H9 (cell line): ENCODE measurements at regions not wholly inside any gene's neighbourhood (a gene's known extent, or its start where the extent isn't known, plus 50 kb on each side); places are given as distances from the start of the nearest gene placed in this dataset.

Experiments
- DNase-seq: peaks from one replicate; pipeline ENCODE4 v3.0.0-alpha.2; 2017
- H2AFZ ChIP-seq: one replicate; pipeline ENCODE4 v1.6.1; 2013; ENCODE audit warnings: mild to moderate bottlenecking, low read length, control low read depth, moderate library complexity
- H2AK5ac ChIP-seq: 2 replicates; pipeline ENCODE4 v1.6.1; 2013; ENCODE audit warnings: low read length, control low read depth, mixed read lengths; ENCODE audit not compliant: insufficient read length
- H2BK120ac ChIP-seq: one replicate; pipeline ENCODE4 v1.6.1; 2013; ENCODE audit warnings: low read depth, mild to moderate bottlenecking, low read length, control low read depth, inconsistent platforms; ENCODE audit not compliant: poor library complexity, severe bottlenecking
- H2BK12ac ChIP-seq: 2 replicates; pipeline ENCODE4 v1.6.1; 2013; ENCODE audit warnings: low read length, control low read depth, mixed read lengths, low read depth; ENCODE audit not compliant: insufficient read length
- H2BK15ac ChIP-seq: 2 replicates; pipeline ENCODE4 v1.6.1; 2013; ENCODE audit warnings: low read depth, low read length, control low read depth
- H2BK20ac ChIP-seq: one replicate; pipeline ENCODE4 v1.6.1; 2013; ENCODE audit warnings: low read depth, mild to moderate bottlenecking, low read length, control low read depth, inconsistent platforms; ENCODE audit not compliant: poor library complexity, severe bottlenecking
- H2BK5ac ChIP-seq: 2 replicates; pipeline ENCODE4 v1.6.1; 2013; ENCODE audit warnings: low read length, control low read depth, mixed read lengths; ENCODE audit not compliant: insufficient read length
- H3K14ac ChIP-seq: 2 replicates; pipeline ENCODE4 v1.6.1; 2013; ENCODE audit warnings: low read length, control low read depth; ENCODE audit not compliant: insufficient read depth
- H3K18ac ChIP-seq: 2 replicates; pipeline ENCODE4 v1.6.1; 2013; ENCODE audit warnings: low read depth, mild to moderate bottlenecking, mixed read lengths, low read length, control low read depth; ENCODE audit not compliant: insufficient read length
- H3K23ac ChIP-seq: 2 replicates; pipeline ENCODE4 v1.6.1; 2013; ENCODE audit warnings: low read length, control low read depth, mixed read lengths, low read depth; ENCODE audit not compliant: insufficient read length
- H3K23me2 ChIP-seq: 2 replicates; pipeline ENCODE4 v1.6.1; 2013; ENCODE audit warnings: low read depth, mild to moderate bottlenecking, mixed read lengths, low read length, control low read depth; ENCODE audit not compliant: insufficient read length, poor library complexity, severe bottlenecking
- H3K27ac ChIP-seq: 2 replicates; pipeline ENCODE4 v1.5.1; 2013; ENCODE audit warnings: low read length, control low read depth, mixed read lengths, low read depth; ENCODE audit not compliant: insufficient read length
- H3K27me3 ChIP-seq: 2 replicates; pipeline ENCODE4 v1.6.1; 2013; ENCODE audit warnings: low read length, control low read depth, inconsistent platforms; ENCODE audit not compliant: insufficient read depth
- H3K4ac ChIP-seq: 2 replicates; pipeline ENCODE4 v1.6.1; 2013; ENCODE audit warnings: low read depth, mild to moderate bottlenecking, control low read depth, inconsistent platforms, low read length, moderate library complexity
- H3K4me1 ChIP-seq: 2 replicates; pipeline ENCODE4 v1.6.1; 2013; ENCODE audit warnings: low read length, control low read depth, inconsistent platforms; ENCODE audit not compliant: insufficient read depth
- H3K4me2 ChIP-seq: 2 replicates; pipeline ENCODE4 v1.6.1; 2013; ENCODE audit warnings: low read length, control low read depth, mixed read lengths; ENCODE audit not compliant: insufficient read length, insufficient read depth
- H3K56ac ChIP-seq: 2 replicates; pipeline ENCODE4 v1.6.1; 2013; ENCODE audit warnings: low read depth, mild to moderate bottlenecking, mixed read lengths, low read length, control low read depth; ENCODE audit not compliant: insufficient read length
- H3K79me1 ChIP-seq: 2 replicates; pipeline ENCODE4 v1.6.1; 2013; ENCODE audit warnings: low read depth, mild to moderate bottlenecking, moderate library complexity, low read length, control low read depth, inconsistent platforms; ENCODE audit not compliant: insufficient read depth, poor library complexity, severe bottlenecking
- H3K79me2 ChIP-seq: 2 replicates; pipeline ENCODE4 v1.6.1; 2013; ENCODE audit warnings: low read length, control low read depth, inconsistent platforms; ENCODE audit not compliant: insufficient read depth
- H3K9ac ChIP-seq: 2 replicates; pipeline ENCODE4 v1.6.1; 2013; ENCODE audit warnings: low read length, control low read depth, mixed read lengths; ENCODE audit not compliant: insufficient read length; ENCODE audit errors: extremely low read depth
- H3K9me3 ChIP-seq: one replicate; pipeline ENCODE4 v1.6.1; 2013; ENCODE audit warnings: low read depth, low read length, inconsistent platforms; ENCODE audit not compliant: control insufficient read depth
- H3T11ph ChIP-seq: one replicate; pipeline ENCODE4 v1.6.1; 2013; ENCODE audit warnings: mild to moderate bottlenecking, low read length, control low read depth, inconsistent platforms
- H4K20me1 ChIP-seq: one replicate; pipeline ENCODE4 v1.6.1; 2013; ENCODE audit not compliant: control insufficient read depth, insufficient read length, insufficient read depth
- H4K5ac ChIP-seq: 2 replicates; pipeline ENCODE4 v1.6.1; 2013; ENCODE audit warnings: low read depth, mild to moderate bottlenecking, mixed read lengths, low read length, control low read depth; ENCODE audit not compliant: insufficient read length
- H4K8ac ChIP-seq: replicated peaks from 2 replicates; pipeline ENCODE4 v1.6.1; 2013; ENCODE audit warnings: low read length, control low read depth, mixed read lengths, low read depth; ENCODE audit not compliant: insufficient read length
- H4K91ac ChIP-seq: 2 replicates; pipeline ENCODE4 v1.6.1; 2013; ENCODE audit warnings: low read depth, mild to moderate bottlenecking, moderate library complexity, mixed read lengths, low read length, control low read depth; ENCODE audit not compliant: insufficient read length
- H3K27ac Mint-ChIP-seq, 3 experiments: 2 replicates in 2 of 3; 3 replicates in 1 of 3; pipeline ENCODE4 v1.8.0; 2020 to 2021; ENCODE audit warnings: mixed read lengths in 3 of 3, mild to moderate bottlenecking in 1 of 3, moderate library complexity in 1 of 3
- H3K27me3 Mint-ChIP-seq: 2 replicates; pipeline ENCODE4 v1.8.0; 2021; ENCODE audit warnings: low read depth, mild to moderate bottlenecking, moderate library complexity, mixed read lengths
- H3K36me3 Mint-ChIP-seq, 3 experiments: 2 replicates in 2 of 3; 3 replicates in 1 of 3; pipeline ENCODE4 v1.8.0; 2020 to 2021; ENCODE audit warnings: low read depth in 3 of 3, mixed read lengths in 3 of 3; ENCODE audit not compliant: insufficient read depth in 1 of 3
- H3K4me1 Mint-ChIP-seq, 2 experiments: 2 replicates each; pipeline ENCODE4 v1.8.0; 2020; ENCODE audit warnings: mixed read lengths in 2 of 2
- H3K4me3 Mint-ChIP-seq, 2 experiments: 2 replicates in 1 of 2; 3 replicates in 1 of 2; pipeline ENCODE4 v1.8.0; 2020 to 2021; ENCODE audit warnings: mild to moderate bottlenecking in 2 of 2, mixed read lengths in 2 of 2, moderate library complexity in 1 of 2
- H3K9me3 Mint-ChIP-seq, 2 experiments: 2 replicates in 1 of 2; 3 replicates in 1 of 2; pipeline ENCODE4 v1.8.0; 2020; ENCODE audit warnings: mild to moderate bottlenecking in 2 of 2, mixed read lengths in 2 of 2, moderate library complexity in 1 of 2
- WGBS: extraction: QIAGEN DNeasy Blood & Tissue Kit; methylation state at CpG from one replicate; pipeline ENCODE4 v1.1.7; 2013; ENCODE audit warnings: missing lambda C conversion rate, low lambda C conversion rate, mixed read lengths; ENCODE audit not compliant: insufficient read length; ENCODE audit errors: extremely low coverage; 5-methylcytosine and 5-hydroxymethylcytosine counted together
- TF ChIP-seq, protein P1 (sequence below): fragments of 200-600 bp; sonication (generic); conservative IDR thresholded peaks from 3 replicates; pipeline ENCODE4 v1.8.0; 2021; ENCODE audit warnings: antibody characterized with exemption, mild to moderate bottlenecking

DNA sequence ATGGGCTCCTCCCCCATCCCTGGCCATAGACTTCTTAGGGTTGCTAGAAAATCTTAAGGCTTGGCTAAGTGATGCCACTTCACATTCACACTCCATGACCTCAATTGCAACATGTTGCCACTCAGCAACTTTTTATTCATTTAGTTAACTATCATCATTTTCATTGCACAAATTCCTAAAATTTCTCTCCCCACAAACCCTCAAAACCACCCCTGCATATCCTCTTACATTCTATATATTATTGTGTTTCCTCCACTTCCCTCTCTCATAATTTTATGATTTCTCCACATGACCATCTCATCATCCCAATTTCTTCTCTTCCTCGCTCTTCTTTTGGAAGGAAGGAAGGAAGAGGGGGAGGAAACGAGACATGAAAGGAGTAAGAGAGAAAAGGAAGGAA lies 436.0 kb downstream of the HACE1 start:
- Mint-ChIP-seq H3K27ac (no peak overlapping the region), H3K36me3 (peaks cover 0 to 6% (median 0%) of the 10 kb centered on the region in 3 experiments; a peak in 2 of 7 replicates), H3K4me1 (no peaks in the 10 kb centered on the region), H3K9me3 (peaks cover 0 to 3% of the 10 kb centered on the region in 2 experiments; a peak in 2 of 5 replicates), H3K4me3 (no peak overlapping the region), H3K27me3 (no peaks in the 10 kb centered on the region; the same call in 1 of the 2 replicates)
- Histone ChIP-seq H3K4me1 (no peaks in the 10 kb centered on the region), H3K14ac (no peak overlapping the region), H3K27me3 (no peaks in the 10 kb centered on the region), H2AK5ac (no peak overlapping the region), H3K79me2 (no peaks in the 10 kb centered on the region), H4K20me1 (no peaks in the 10 kb centered on the region), H3T11ph (no peak overlapping the region), H2BK15ac (no peak overlapping the region), H3K4ac (no peak overlapping the region), H2AFZ (no peak overlapping the region), H3K56ac (no peak overlapping the region), H3K27ac (no peak overlapping the region), H2BK120ac (no peak overlapping the region), H3K79me1 (no peaks in the 10 kb centered on the region), H3K9ac (no peak overlapping the region), H3K18ac (no peak overlapping the region), H4K5ac (no peak overlapping the region), H3K9me3 (peaks cover 5% of the 10 kb centered on the region), H2BK12ac (no peak overlapping the region), H4K91ac (no peak overlapping the region), H3K23ac (no peak overlapping the region), H3K23me2 (no peaks in the 10 kb centered on the region), H2BK20ac (no peak overlapping the region), H2BK5ac (no peak overlapping the region), H3K4me2 (no peak overlapping the region), H4K8ac (no peak overlapping the region)
- TF ChIP-seq, protein P1, sequence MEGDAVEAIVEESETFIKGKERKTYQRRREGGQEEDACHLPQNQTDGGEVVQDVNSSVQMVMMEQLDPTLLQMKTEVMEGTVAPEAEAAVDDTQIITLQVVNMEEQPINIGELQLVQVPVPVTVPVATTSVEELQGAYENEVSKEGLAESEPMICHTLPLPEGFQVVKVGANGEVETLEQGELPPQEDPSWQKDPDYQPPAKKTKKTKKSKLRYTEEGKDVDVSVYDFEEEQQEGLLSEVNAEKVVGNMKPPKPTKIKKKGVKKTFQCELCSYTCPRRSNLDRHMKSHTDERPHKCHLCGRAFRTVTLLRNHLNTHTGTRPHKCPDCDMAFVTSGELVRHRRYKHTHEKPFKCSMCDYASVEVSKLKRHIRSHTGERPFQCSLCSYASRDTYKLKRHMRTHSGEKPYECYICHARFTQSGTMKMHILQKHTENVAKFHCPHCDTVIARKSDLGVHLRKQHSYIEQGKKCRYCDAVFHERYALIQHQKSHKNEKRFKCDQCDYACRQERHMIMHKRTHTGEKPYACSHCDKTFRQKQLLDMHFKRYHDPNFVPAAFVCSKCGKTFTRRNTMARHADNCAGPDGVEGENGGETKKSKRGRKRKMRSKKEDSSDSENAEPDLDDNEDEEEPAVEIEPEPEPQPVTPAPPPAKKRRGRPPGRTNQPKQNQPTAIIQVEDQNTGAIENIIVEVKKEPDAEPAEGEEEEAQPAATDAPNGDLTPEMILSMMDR, result no peak
- no peak for DNase-seq
- 100% methylated on average over 1 of the region's 2 CpGs for WGBS
